K562 (cell line): ENCODE measurements at regions not wholly inside any gene's neighbourhood (a gene's known extent, or its start where the extent isn't known, plus 50 kb on each side); places are given as distances from the start of the nearest gene placed in this dataset.
A peak's percentile ranks its signal among the peaks of the same experiment; 100 is the strongest.

Experiments used
- CHD7 ChIP-seq: fragments of 200-600 bp; sonication (generic); IDR thresholded peaks from one replicate; pipeline ENCODE4 v1.6.1; 2012; ENCODE audit warnings: mild to moderate bottlenecking, low read depth, low read length, inconsistent platforms
- HDAC2 ChIP-seq: fragments of 450-650 bp; IDR thresholded peaks from 2 replicates; pipeline ENCODE4 v1.6.1; 2016; ENCODE audit warnings: mild to moderate bottlenecking
- NFRKB ChIP-seq: fragments of 450-650 bp; IDR thresholded peaks from 2 replicates; pipeline ENCODE4 v1.6.1; 2016; ENCODE audit warnings: low read depth
- SMAD2 ChIP-seq: fragments of 150-350 bp; IDR thresholded peaks from 2 replicates; pipeline ENCODE4 v1.6.1; 2014; ENCODE audit warnings: low read depth, mild to moderate bottlenecking, low read length
- TF ChIP-seq, protein P1 (sequence below), 2 experiments: fragments of 450-650 bp; formaldehyde crosslinking in 1 of 2; IDR thresholded peaks; 2 replicates each; pipeline versions ENCODE4 v1.4.0 to v1.6.1; 2014 to 2020; ENCODE audit warnings: mild to moderate bottlenecking in 2 of 2, borderline replicate concordance in 1 of 2, low read depth in 1 of 2
- TF ChIP-seq, protein P2 (sequence below): fragments of 450-650 bp; IDR thresholded peaks from 2 replicates; pipeline ENCODE4 v1.6.1; 2016

- TF ChIP-seq, protein P1, sequence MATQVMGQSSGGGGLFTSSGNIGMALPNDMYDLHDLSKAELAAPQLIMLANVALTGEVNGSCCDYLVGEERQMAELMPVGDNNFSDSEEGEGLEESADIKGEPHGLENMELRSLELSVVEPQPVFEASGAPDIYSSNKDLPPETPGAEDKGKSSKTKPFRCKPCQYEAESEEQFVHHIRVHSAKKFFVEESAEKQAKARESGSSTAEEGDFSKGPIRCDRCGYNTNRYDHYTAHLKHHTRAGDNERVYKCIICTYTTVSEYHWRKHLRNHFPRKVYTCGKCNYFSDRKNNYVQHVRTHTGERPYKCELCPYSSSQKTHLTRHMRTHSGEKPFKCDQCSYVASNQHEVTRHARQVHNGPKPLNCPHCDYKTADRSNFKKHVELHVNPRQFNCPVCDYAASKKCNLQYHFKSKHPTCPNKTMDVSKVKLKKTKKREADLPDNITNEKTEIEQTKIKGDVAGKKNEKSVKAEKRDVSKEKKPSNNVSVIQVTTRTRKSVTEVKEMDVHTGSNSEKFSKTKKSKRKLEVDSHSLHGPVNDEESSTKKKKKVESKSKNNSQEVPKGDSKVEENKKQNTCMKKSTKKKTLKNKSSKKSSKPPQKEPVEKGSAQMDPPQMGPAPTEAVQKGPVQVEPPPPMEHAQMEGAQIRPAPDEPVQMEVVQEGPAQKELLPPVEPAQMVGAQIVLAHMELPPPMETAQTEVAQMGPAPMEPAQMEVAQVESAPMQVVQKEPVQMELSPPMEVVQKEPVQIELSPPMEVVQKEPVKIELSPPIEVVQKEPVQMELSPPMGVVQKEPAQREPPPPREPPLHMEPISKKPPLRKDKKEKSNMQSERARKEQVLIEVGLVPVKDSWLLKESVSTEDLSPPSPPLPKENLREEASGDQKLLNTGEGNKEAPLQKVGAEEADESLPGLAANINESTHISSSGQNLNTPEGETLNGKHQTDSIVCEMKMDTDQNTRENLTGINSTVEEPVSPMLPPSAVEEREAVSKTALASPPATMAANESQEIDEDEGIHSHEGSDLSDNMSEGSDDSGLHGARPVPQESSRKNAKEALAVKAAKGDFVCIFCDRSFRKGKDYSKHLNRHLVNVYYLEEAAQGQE (IDR thresholded peaks at IDR 0.05; ENCODE audit: borderline replicate concordance) = peak; percentile 10; the same call in 1 of the 2 replicates
- TF ChIP-seq, protein P1 (CRISPR knock-in tag; IDR thresholded peaks at IDR 0.05; ENCODE audit: low read depth) = no peak
- no peak for TF ChIP-seq SMAD2
- TF ChIP-seq NFRKB = peak; percentile 44; the same call in 1 of the 2 replicates
- TF ChIP-seq, protein P2, sequence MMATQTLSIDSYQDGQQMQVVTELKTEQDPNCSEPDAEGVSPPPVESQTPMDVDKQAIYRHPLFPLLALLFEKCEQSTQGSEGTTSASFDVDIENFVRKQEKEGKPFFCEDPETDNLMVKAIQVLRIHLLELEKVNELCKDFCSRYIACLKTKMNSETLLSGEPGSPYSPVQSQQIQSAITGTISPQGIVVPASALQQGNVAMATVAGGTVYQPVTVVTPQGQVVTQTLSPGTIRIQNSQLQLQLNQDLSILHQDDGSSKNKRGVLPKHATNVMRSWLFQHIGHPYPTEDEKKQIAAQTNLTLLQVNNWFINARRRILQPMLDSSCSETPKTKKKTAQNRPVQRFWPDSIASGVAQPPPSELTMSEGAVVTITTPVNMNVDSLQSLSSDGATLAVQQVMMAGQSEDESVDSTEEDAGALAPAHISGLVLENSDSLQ = peak; percentile 68
- peak; percentile 70 for TF ChIP-seq CHD7
- 0 out of 2 replicates have a peak, but pooled peaks have one; percentile 36 for TF ChIP-seq HDAC2
Observed at GRCh38 chr20:53652090-53652858, 58.6 kb upstream of the ZNF217 start (continued).
